Stimulated activated CD4-positive, alpha-beta T cell treated with anti-CD3 and anti-CD28 coated beads, Interleukin-1b, Interleukin-23, amount 100 ng/mL, for 4 hours (primary cell): ENCODE measurements at regions not wholly inside any gene's neighbourhood (a gene's known extent, or its start where the extent isn't known, plus 50 kb on each side); places are given as distances from the start of the nearest gene placed in this dataset.

Experiments
- DNase-seq, 2 donors: peaks; one replicate each; pipeline ENCODE4 v3.0.0-alpha.2; 2020; ENCODE audit warnings: low read depth in 2 of 2

GRCh38 chr21:38957575-38958322 lies 152.0 kb downstream of the ETS2 start:
- no peak for DNase-seq

DNA sequence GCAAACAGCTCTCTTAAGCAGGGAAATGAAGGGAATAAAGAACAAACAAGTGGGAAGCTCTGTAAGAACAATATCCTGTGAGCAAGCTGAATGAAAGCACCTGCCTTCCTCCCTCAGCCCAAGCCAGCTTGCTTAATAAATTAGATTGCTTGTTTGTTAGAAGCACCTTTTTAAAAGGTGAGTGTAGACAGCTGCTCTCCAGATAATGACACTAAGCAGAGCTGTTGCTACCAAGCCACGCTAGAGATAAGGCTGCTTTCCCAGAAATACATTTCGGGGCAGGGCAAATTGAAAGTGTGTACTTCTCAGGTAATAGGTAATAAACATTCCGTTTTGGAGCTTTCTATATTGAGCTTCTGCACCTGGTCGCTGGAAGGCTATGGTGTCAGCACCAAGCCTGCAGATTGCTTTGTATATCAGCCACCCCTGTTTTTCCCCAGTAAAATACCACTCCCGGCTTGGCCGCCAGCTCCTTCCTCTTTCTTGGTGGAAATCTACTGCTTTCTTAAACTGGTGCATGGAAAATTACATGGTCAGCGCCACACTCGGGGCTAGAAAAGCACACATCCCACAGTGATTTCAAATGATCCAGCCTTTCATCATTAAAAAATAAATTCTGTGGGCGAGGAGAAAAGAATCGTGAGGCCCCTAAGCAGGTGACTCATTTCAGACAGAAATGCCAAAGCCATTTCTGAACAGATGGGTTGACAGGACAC lies 151.3 kb downstream of the ETS2 start:
- no peak for DNase-seq

- no peak for DNase-seq
Measured at GRCh38 chr21:38956521-38956855, 150.8 kb downstream of the ETS2 start.

GRCh38 chr21:38956007-38956406 lies 150.3 kb downstream of the ETS2 start:
- DNase-seq: no peak

- DNase-seq: no peak
Measured at GRCh38 chr21:38955495-38955894, 149.8 kb downstream of the ETS2 start.

DNA sequence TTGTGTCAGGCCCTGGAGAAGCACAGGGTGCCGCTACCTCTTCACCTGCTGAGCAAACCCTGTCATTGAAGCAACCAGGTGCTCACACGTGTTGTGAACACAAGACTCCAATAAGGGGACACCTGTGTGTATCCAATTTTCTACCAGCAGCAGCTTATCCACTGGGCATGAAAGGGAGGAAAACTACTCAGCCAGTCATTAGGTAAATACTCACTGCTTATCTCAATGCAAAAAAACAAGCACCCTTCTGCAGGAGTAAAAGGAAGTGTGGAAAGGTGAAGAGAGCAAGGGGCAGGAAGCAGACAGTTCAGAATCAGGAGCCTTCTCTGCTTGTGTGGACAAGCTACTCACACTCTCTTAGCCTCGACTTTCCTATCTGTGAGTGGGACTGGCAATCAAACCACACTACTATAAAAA lies 148.9 kb downstream of the ETS2 start:
- DNase-seq: no peak

- DNase-seq: no peak
Measured at GRCh38 chr21:38953516-38953915, 147.8 kb downstream of the ETS2 start.

GRCh38 chr21:38952890-38953289 lies 147.2 kb downstream of the ETS2 start:
- no peak for DNase-seq

GRCh38 chr21:38951095-38951730 lies 145.5 kb downstream of the ETS2 start:
- no peak for DNase-seq

GRCh38 chr21:38950435-38951094 lies 144.8 kb downstream of the ETS2 start:
- no peak for DNase-seq

DNA sequence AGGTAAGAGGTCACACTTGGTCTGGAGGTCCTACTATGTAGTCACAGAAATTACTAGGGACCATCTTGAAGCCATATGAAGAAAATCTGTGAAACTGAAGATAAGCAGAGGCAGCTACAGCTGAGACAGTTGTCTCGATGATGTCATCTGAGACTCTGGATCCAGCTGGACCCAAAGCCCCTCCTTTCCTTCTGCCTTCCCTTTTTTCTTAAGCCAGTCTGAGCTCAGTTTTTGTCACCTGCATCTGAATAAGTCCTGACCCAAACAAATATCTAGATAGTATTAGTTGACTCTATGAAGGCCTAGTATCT lies 143.3 kb downstream of the ETS2 start:
- no peak for DNase-seq

GRCh38 chr21:38948377-38949069 lies 142.8 kb downstream of the ETS2 start:
- no peak for DNase-seq

DNA sequence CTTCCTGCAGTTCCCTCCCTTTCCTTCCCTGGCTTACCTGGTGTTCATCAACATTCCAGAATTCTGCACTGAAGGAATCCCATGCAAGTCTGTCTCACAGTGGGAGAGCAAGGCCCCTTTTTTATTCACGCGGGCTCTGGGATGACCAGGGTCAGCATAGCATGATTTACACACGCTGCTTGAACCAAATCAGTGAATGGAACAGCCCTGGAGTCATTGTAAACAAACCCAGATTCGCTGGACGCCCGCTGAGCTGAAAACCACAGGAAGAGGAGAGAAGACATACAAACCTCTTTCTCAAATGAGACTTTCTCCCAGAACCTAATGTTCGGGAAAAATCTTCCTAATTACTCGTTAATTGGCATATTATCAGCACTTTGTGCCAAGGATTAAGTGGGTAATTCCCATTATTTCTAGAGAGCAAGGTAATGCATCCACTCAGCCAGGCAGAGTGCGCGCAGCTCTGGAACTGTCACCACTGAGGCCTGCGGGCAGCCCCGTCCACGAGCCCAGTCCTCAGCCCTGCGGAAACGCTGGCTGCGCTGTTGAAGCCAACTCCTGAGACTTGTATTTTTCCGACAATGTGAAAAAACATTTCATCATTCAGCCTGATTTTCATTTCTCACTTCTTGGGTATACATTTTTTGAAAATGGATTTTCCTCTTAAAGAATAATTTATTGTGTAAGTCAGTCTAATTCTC lies 140.0 kb downstream of the ETS2 start:
- no peak for DNase-seq

DNA sequence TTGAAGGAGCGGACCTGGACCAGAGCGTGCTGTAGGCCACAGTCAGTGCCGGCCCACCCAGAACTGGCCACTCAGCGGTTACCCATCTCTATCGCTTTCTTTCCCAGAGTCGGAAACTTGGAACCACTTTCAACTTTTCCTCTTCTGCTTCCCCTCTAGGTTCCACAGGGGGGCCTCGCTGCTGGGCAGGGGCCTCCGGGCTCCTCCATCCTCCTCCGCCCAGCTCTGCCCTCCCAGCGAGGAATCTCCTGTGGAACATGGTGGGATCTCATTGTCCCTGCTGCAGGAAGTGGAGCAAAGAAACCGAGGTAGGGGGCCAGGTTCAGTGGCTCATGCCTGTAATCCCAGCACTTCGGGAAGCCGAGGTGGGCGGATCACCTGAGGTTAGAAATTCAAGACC lies 139.2 kb downstream of the ETS2 start:
- no peak for DNase-seq

DNA sequence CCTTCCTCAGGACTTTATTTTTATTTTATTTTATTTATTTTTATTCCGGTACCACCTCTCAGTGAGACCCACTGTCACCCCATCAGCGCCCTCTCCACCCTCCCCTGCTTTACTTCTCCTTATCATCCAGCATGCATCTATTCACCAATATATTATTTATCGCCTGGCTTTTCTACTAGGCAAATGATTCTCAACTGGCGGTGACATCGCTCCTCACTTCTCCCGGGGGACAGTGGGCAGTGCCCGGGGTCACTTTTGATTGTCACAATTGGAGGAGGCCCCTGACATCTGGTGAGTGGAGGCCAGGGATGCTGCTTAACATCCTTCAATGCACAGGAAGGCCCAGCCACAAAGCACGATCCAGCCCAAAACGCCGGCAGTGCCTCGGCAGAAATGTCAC lies 138.7 kb downstream of the ETS2 start:
- DNase-seq: no peak

DNA sequence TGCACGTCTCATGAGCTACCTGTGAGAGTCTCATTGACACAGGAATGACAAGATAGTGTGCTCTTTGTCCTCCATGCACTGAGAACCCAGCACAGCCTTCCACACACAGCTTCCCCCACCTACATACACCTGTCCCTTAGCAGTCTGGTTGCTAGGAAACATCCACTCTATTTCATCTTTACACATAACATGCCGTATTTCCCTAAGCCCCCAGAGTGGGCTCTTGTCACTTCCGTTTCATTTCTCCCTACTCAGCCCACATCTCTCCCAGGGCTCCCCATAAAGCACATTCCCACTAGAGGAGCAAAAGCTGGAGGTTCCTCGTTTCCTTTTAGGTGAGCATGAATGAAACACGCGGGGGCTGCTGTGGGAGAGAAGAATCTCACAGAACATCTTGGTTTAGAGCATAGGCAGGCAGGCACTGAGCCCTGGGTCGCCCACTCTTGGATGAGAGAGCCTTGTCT lies 137.1 kb downstream of the ETS2 start:
- DNase-seq: no peak

DNA sequence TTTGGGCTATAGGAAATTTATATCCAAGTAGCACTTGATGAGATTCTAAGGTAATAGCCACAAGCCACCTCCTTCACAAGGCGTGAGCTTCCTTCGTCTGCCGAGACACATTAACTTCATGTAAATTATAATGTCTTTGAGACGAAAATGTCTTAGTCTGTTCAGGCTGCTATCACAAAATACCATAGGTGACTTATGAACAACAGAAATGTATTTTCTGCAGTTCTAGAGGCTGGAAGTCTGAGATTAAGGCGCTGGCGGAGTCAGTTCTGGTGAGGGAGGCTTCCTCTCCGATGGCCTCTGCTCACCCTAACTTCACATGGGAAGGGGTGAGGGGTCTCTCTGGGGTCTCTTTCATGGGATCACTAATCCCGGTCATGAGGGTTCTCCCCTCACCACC lies 133.0 kb downstream of the ETS2 start:
- DNase-seq: no peak

DNA sequence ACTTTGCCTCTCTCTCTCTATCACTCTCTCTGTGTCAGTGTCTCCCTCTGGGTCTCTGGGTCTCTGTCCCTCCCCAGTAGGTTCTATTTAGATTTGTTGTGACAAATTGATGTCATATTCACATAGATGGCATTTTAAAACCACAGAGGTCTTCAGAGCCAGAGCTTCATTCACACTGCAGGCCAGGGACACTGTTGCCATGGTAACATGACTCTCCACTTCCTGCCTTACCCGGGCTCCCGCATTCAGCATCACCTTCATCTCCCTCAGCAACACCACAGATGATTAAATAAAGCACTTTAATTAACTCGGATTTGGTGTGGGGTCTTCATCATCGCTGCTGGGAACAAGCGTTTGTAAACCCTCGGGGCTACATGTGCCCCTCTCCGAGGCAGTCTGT lies 132.6 kb downstream of the ETS2 start:
- no peak for DNase-seq

- no peak for DNase-seq
Measured at GRCh38 chr21:38937844-38938243, 132.1 kb downstream of the ETS2 start.

DNA sequence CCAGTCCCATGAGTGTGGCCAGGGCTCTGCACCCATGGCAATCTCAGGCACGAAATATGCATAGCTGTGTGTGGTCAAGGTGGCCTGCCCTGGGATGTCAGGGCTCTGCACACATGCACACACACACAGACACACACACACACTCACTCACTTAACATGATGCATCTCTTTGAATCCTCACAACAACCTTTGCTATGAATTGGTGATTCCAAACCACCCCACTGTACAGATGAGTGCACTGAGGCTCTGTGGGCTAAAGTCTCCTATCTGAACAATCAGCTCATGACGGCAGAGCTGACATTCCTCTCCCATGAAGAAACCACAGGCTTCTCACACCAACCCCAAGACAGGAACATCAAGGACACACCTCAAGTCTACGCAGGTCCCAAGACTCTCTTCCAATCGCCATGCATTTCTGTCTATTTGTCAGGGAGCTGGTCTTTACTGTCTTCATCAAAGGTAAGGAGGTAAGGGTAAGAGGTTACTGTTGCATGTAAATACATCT lies 131.6 kb downstream of the ETS2 start:
- no peak for DNase-seq

DNA sequence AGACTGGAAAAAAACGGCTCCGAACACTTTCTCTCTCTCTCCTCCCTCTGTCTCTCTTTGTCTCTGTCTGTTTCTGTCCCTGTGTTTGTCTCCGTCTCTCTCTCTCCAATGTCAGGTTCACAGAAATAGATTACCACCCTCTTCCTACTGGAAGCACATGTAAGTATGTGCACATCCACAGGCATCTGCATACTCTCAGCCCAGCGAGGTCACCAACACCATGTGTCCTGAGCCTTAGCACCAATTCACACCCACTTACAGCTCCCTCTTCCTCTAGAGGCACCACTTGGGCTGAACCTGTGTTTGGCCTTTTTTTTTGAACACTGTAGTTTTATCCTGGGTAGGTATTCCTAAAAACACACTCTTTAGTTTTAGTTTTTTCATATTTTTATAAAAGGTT lies 130.5 kb downstream of the ETS2 start:
- DNase-seq: no peak
